CD4-positive, alpha-beta memory T cell (primary cell): ENCODE measurements at regions not wholly inside any gene's neighbourhood (a gene's known extent, or its start where the extent isn't known, plus 50 kb on each side); places are given as distances from the start of the nearest gene placed in this dataset.

ENCODE experiments used
- CTCF ChIA-PET: fragments of 350-600 bp; sonication (Branson Sonifier 250); formaldehyde crosslinking; loops from one replicate; lab custom pipeline; 2021; ENCODE audit warnings: inconsistent platforms; ENCODE audit not compliant: partially characterized antibody; lab: Charles Lee
- POLR2A ChIA-PET: fragments of 350-600 bp; sonication (Branson Sonifier 250); formaldehyde crosslinking; loops from one replicate; lab custom pipeline; 2021; ENCODE audit not compliant: partially characterized antibody; lab: Charles Lee
- DNase-seq, 5 donors: peaks; one replicate each; pipeline versions ENCODE4 v3.0.0 to v3.0.0-alpha.2; 2020 to 2022; ENCODE audit warnings: mixed read lengths in 1 of 5
- H3K27ac ChIP-seq: one replicate; pipeline ENCODE4 v1.7.0; 2013; ENCODE audit warnings: low read depth, low read length
- H3K27me3 ChIP-seq: 2 replicates; pipeline ENCODE4 v1.7.0; 2013; ENCODE audit warnings: mild to moderate bottlenecking, low read length, moderate library complexity; ENCODE audit not compliant: insufficient read depth
- H3K36me3 ChIP-seq: 2 replicates; pipeline ENCODE4 v1.7.0; 2013; ENCODE audit warnings: mild to moderate bottlenecking, low read length, moderate library complexity; ENCODE audit not compliant: insufficient read depth
- H3K4me1 ChIP-seq: 2 replicates; pipeline ENCODE4 v1.7.0; 2013; ENCODE audit warnings: mild to moderate bottlenecking, low read length, moderate library complexity; ENCODE audit not compliant: insufficient read depth
- H3K4me3 ChIP-seq, 2 donors: one replicate each; pipeline ENCODE4 v1.7.0; 2013; ENCODE audit warnings: low read length in 2 of 2, mild to moderate bottlenecking in 1 of 2
- H3K9me3 ChIP-seq, 2 donors: one replicate each; pipeline ENCODE4 v1.7.0; 2013; ENCODE audit warnings: low read length in 2 of 2, control low read depth in 1 of 2; ENCODE audit not compliant: control insufficient read depth in 1 of 2
- H3K27ac Mint-ChIP-seq, 7 donors: one replicate each; pipeline ENCODE4 v1.8.0; 2020 to 2021; ENCODE audit warnings: mixed read lengths in 7 of 7, mild to moderate bottlenecking in 6 of 7, inconsistent platforms in 3 of 7, moderate library complexity in 3 of 7
- H3K27me3 Mint-ChIP-seq, 2 donors: one replicate each; pipeline ENCODE4 v1.8.0; 2020 to 2021; ENCODE audit warnings: mixed read lengths in 2 of 2
- H3K36me3 Mint-ChIP-seq, 2 donors: one replicate each; pipeline ENCODE4 v1.8.0; 2020 to 2021; ENCODE audit warnings: mixed read lengths in 2 of 2, inconsistent platforms in 1 of 2, mild to moderate bottlenecking in 1 of 2
- H3K4me1 Mint-ChIP-seq, 4 donors: one replicate each; pipeline ENCODE4 v1.8.0; 2020 to 2021; ENCODE audit warnings: mixed read lengths in 4 of 4, mild to moderate bottlenecking in 1 of 4
- H3K4me3 Mint-ChIP-seq, 8 donors: one replicate each; pipeline ENCODE4 v1.8.0; 2020 to 2021; ENCODE audit warnings: mixed read lengths in 8 of 8, mild to moderate bottlenecking in 7 of 8, moderate library complexity in 6 of 8, inconsistent platforms in 3 of 8
- H3K9me3 Mint-ChIP-seq, 8 donors: one replicate each; pipeline ENCODE4 v1.8.0; 2020 to 2021; ENCODE audit warnings: mixed read lengths in 8 of 8, mild to moderate bottlenecking in 5 of 8, inconsistent platforms in 3 of 8, moderate library complexity in 1 of 8
- intact Hi-C: fragments of 100-400 bp; cut with micrococcal nuclease; formaldehyde crosslinking; loops from one replicate; pipeline ENCODE4 v1.15.1; 2023

- peak overlapping the region; percentile 18 to 44 for H3K4me3 ChIP-seq
- Mint-ChIP-seq H3K27me3 (peaks cover 0 to 4% of the 10 kb centered on the region in 2 donors), H3K4me1 (peaks cover 21 to 46% (median 38%) of the 10 kb centered on the region in 4 donors), H3K4me3 (peak overlapping the region; percentile 81 to 91 (median 84)), H3K36me3 (peaks cover 0 to 7% of the 10 kb centered on the region in 2 donors), H3K27ac (peak overlapping the region; percentile 68 to 95 (median 85)), H3K9me3 (peaks cover 0 to 2% (median 0%) of the 10 kb centered on the region in 8 donors)
- ChIA-PET CTCF (interaction anchor here (0.6 to 3.5 kb wide), 6 partner anchors 11 to 639 kb away, joined by 4 to 38 read pairs (median 7); a partner anchor contains a TSS), POLR2A (interaction anchor here (0.7 to 16.1 kb wide), 10 partner anchors 11 to 1131 kb away, joined by 3 to 863 read pairs (median 10); a partner anchor contains a TSS)
- peaks cover 30% of the 10 kb centered on the region for H3K4me1 ChIP-seq
- no peaks in the 10 kb centered on the region for H3K27me3 ChIP-seq
- H3K9me3 ChIP-seq: no peaks in the 10 kb centered on the region
- no peaks in the 10 kb centered on the region for H3K36me3 ChIP-seq
- intact Hi-C loops: loop anchor here (1.0 to 2.0 kb wide), 6 partner anchors 10 to 596 kb away; a partner anchor contains a TSS
- DNase-seq: peak; percentile 78 to 92 (median 82)
- H3K27ac ChIP-seq: no peak overlapping the region
Measured at GRCh38 chr6:27157459-27158315, 89.8 kb upstream of the PRSS16 start.

- Mint-ChIP-seq H3K9me3 (peaks cover 0 to 2% (median 0%) of the 10 kb centered on the region in 8 donors), H3K27me3 (peaks cover 0 to 4% of the 10 kb centered on the region in 2 donors), H3K4me1 (peaks cover 21 to 46% (median 38%) of the 10 kb centered on the region in 4 donors), H3K36me3 (peaks cover 0 to 7% of the 10 kb centered on the region in 2 donors), H3K4me3 (peak overlapping the region; percentile 81 to 91 (median 84)), H3K27ac (peak overlapping the region; percentile 68 to 95 (median 85))
- Histone ChIP-seq H3K27ac (no peak overlapping the region), H3K36me3 (no peaks in the 10 kb centered on the region), H3K9me3 (no peaks in the 10 kb centered on the region), H3K4me3 (peak overlapping the region in 1 of 2 donors; percentile 44), H3K27me3 (no peaks in the 10 kb centered on the region), H3K4me1 (peaks cover 30% of the 10 kb centered on the region)
- intact Hi-C loops: loop anchor here (1.0 to 2.0 kb wide), 6 partner anchors 11 to 595 kb away; a partner anchor contains a TSS
- POLR2A ChIA-PET: interaction anchor here (0.7 to 2.4 kb wide), 6 partner anchors 11 to 673 kb away, joined by 3 to 21 read pairs (median 6); a partner anchor contains a TSS
- CTCF ChIA-PET: interaction anchor here (0.9 to 4.0 kb wide), 5 partner anchors 27 to 37 kb away, joined by 3 to 46 read pairs (median 3); a partner anchor contains a TSS
- no peak for DNase-seq
Measured at GRCh38 chr6:27158316-27158643, 89.2 kb upstream of the PRSS16 start.

GRCh38 chr6:27159725-27160124 is 87.8 kb upstream of the PRSS16 start:
- peaks cover 0 to 2% (median 0%) of the 10 kb centered on the region in 8 donors for H3K9me3 Mint-ChIP-seq
- H3K36me3 Mint-ChIP-seq: peaks cover 0 to 7% of the 10 kb centered on the region in 2 donors
- CTCF ChIA-PET: interaction anchor here (0.9 to 5.9 kb wide), 12 partner anchors 9 to 735 kb away, joined by 3 to 60 read pairs (median 6); a partner anchor contains a TSS
- H3K9me3 ChIP-seq: no peaks in the 10 kb centered on the region
- intact Hi-C loops: loop anchor here (2.0 kb wide), 1 partner anchor 17 kb away; no protein-coding TSS in a partner anchor
- H3K27me3 Mint-ChIP-seq: peaks cover 0 to 4% of the 10 kb centered on the region in 2 donors
- no peak overlapping the region for H3K4me3 ChIP-seq
- POLR2A ChIA-PET: interaction anchor here (0.5 to 2.4 kb wide), 6 partner anchors 13 to 733 kb away, joined by 3 to 21 read pairs (median 6); a partner anchor contains a TSS
- no peak overlapping the region for H3K27ac Mint-ChIP-seq
- H3K4me1 Mint-ChIP-seq: peaks cover 19 to 38% (median 30%) of the 10 kb centered on the region in 4 donors
- H3K27me3 ChIP-seq: no peaks in the 10 kb centered on the region
- peak overlapping the region in 1 of 8 donors; percentile 2 for H3K4me3 Mint-ChIP-seq
- peaks cover 24% of the 10 kb centered on the region for H3K4me1 ChIP-seq
- no peaks in the 10 kb centered on the region for H3K36me3 ChIP-seq
- DNase-seq: no peak
- no peak overlapping the region for H3K27ac ChIP-seq

GRCh38 chr6:27161115-27161514 is 86.4 kb upstream of the PRSS16 start:
- Histone ChIP-seq H3K27me3 (no peaks in the 10 kb centered on the region), H3K9me3 (no peaks in the 10 kb centered on the region), H3K27ac (no peak overlapping the region), H3K4me3 (no peak overlapping the region), H3K36me3 (no peaks in the 10 kb centered on the region), H3K4me1 (peaks cover 16% of the 10 kb centered on the region)
- peaks cover 0 to 7% of the 10 kb centered on the region in 2 donors for H3K36me3 Mint-ChIP-seq
- POLR2A ChIA-PET: interaction anchor here (0.7 to 1.5 kb wide), 4 partner anchors 14 to 30 kb away, joined by 3 to 5 read pairs (median 3); a partner anchor contains a TSS
- no peak for DNase-seq
- CTCF ChIA-PET: interaction anchor here (0.7 to 5.9 kb wide), 12 partner anchors 9 to 741 kb away, joined by 3 to 60 read pairs (median 4); a partner anchor contains a TSS
- H3K27ac Mint-ChIP-seq: peak overlapping the region in 1 of 7 donors; percentile 1
- H3K27me3 Mint-ChIP-seq: peaks cover 0 to 4% of the 10 kb centered on the region in 2 donors
- intact Hi-C loops: no loop called here
- peaks cover 0 to 2% (median 0%) of the 10 kb centered on the region in 8 donors for H3K9me3 Mint-ChIP-seq
- no peak overlapping the region for H3K4me3 Mint-ChIP-seq
- peaks cover 13 to 29% (median 23%) of the 10 kb centered on the region in 4 donors for H3K4me1 Mint-ChIP-seq

GRCh38 chr6:27161603-27161945 is 85.9 kb upstream of the PRSS16 start:
- H3K9me3 Mint-ChIP-seq: peaks cover 0 to 2% (median 0%) of the 10 kb centered on the region in 8 donors
- ChIA-PET POLR2A (interaction anchor here (1.0 to 1.5 kb wide), 4 partner anchors 14 to 646 kb away, joined by 3 to 5 read pairs (median 4); a partner anchor contains a TSS), CTCF (interaction anchor here (0.7 to 5.9 kb wide), 12 partner anchors 10 to 740 kb away, joined by 3 to 60 read pairs (median 4); a partner anchor contains a TSS)
- Histone ChIP-seq H3K27ac (no peak overlapping the region), H3K4me1 (peaks cover 16% of the 10 kb centered on the region), H3K27me3 (no peaks in the 10 kb centered on the region), H3K4me3 (no peak overlapping the region), H3K9me3 (no peaks in the 10 kb centered on the region), H3K36me3 (no peaks in the 10 kb centered on the region)
- intact Hi-C loops: no loop called here
- DNase-seq: no peak
- H3K4me3 Mint-ChIP-seq: no peak overlapping the region
- H3K4me1 Mint-ChIP-seq: peaks cover 9 to 25% (median 20%) of the 10 kb centered on the region in 4 donors
- peaks cover 0 to 7% of the 10 kb centered on the region in 2 donors for H3K36me3 Mint-ChIP-seq
- H3K27me3 Mint-ChIP-seq: peaks cover 0 to 4% of the 10 kb centered on the region in 2 donors
- peak overlapping the region in 2 of 7 donors; percentile 1 to 58 for H3K27ac Mint-ChIP-seq

- no peak overlapping the region for H3K4me3 Mint-ChIP-seq
- ChIA-PET CTCF (interaction anchor here (1.0 to 5.9 kb wide), 14 partner anchors 12 to 1194 kb away, joined by 3 to 60 read pairs (median 6); a partner anchor contains a TSS), POLR2A (interaction anchor here (1.4 to 1.5 kb wide), 2 partner anchors 15 to 645 kb away, joined by 4 to 5 read pairs; a partner anchor contains a TSS)
- no peaks in the 10 kb centered on the region for H3K27me3 ChIP-seq
- H3K36me3 Mint-ChIP-seq: peaks cover 0 to 7% of the 10 kb centered on the region in 2 donors
- DNase-seq: peak in 4 of 5 donors; percentile 53 to 54 (median 54)
- peaks cover 9 to 20% (median 17%) of the 10 kb centered on the region in 4 donors for H3K4me1 Mint-ChIP-seq
- no peaks in the 10 kb centered on the region for H3K9me3 ChIP-seq
- H3K27me3 Mint-ChIP-seq: peaks cover 0 to 4% of the 10 kb centered on the region in 2 donors
- no peaks in the 10 kb centered on the region for H3K36me3 ChIP-seq
- peaks cover 14% of the 10 kb centered on the region for H3K4me1 ChIP-seq
- H3K4me3 ChIP-seq: no peak overlapping the region
- intact Hi-C loops: loop anchor here (1.0 kb wide), 4 partner anchors 26 to 1194 kb away; partner anchors contain the start of gene POM121L2
- peaks cover 0 to 2% (median 0%) of the 10 kb centered on the region in 8 donors for H3K9me3 Mint-ChIP-seq
- peak overlapping the region in 3 of 7 donors; percentile 1 to 58 (median 32) for H3K27ac Mint-ChIP-seq
- H3K27ac ChIP-seq: no peak overlapping the region
Measured at GRCh38 chr6:27161946-27162603, 85.4 kb upstream of the PRSS16 start.
